H9 (cell line): ENCODE measurements at regions not wholly inside any gene's neighbourhood (a gene's known extent, or its start where the extent isn't known, plus 50 kb on each side); places are given as distances from the start of the nearest gene placed in this dataset.

Experiments used
- DNase-seq: peaks from one replicate; pipeline ENCODE4 v3.0.0-alpha.2; 2017
- H2AFZ ChIP-seq: one replicate; pipeline ENCODE4 v1.6.1; 2013; ENCODE audit warnings: mild to moderate bottlenecking, low read length, control low read depth, moderate library complexity
- H2AK5ac ChIP-seq: 2 replicates; pipeline ENCODE4 v1.6.1; 2013; ENCODE audit warnings: low read length, control low read depth, mixed read lengths; ENCODE audit not compliant: insufficient read length
- H2BK120ac ChIP-seq: one replicate; pipeline ENCODE4 v1.6.1; 2013; ENCODE audit warnings: low read depth, mild to moderate bottlenecking, low read length, control low read depth, inconsistent platforms; ENCODE audit not compliant: poor library complexity, severe bottlenecking
- H2BK12ac ChIP-seq: 2 replicates; pipeline ENCODE4 v1.6.1; 2013; ENCODE audit warnings: low read length, control low read depth, mixed read lengths, low read depth; ENCODE audit not compliant: insufficient read length
- H2BK15ac ChIP-seq: 2 replicates; pipeline ENCODE4 v1.6.1; 2013; ENCODE audit warnings: low read depth, low read length, control low read depth
- H2BK20ac ChIP-seq: one replicate; pipeline ENCODE4 v1.6.1; 2013; ENCODE audit warnings: low read depth, mild to moderate bottlenecking, low read length, control low read depth, inconsistent platforms; ENCODE audit not compliant: poor library complexity, severe bottlenecking
- H2BK5ac ChIP-seq: 2 replicates; pipeline ENCODE4 v1.6.1; 2013; ENCODE audit warnings: low read length, control low read depth, mixed read lengths; ENCODE audit not compliant: insufficient read length
- H3K14ac ChIP-seq: 2 replicates; pipeline ENCODE4 v1.6.1; 2013; ENCODE audit warnings: low read length, control low read depth; ENCODE audit not compliant: insufficient read depth
- H3K18ac ChIP-seq: 2 replicates; pipeline ENCODE4 v1.6.1; 2013; ENCODE audit warnings: low read depth, mild to moderate bottlenecking, mixed read lengths, low read length, control low read depth; ENCODE audit not compliant: insufficient read length
- H3K23ac ChIP-seq: 2 replicates; pipeline ENCODE4 v1.6.1; 2013; ENCODE audit warnings: low read length, control low read depth, mixed read lengths, low read depth; ENCODE audit not compliant: insufficient read length
- H3K23me2 ChIP-seq: 2 replicates; pipeline ENCODE4 v1.6.1; 2013; ENCODE audit warnings: low read depth, mild to moderate bottlenecking, mixed read lengths, low read length, control low read depth; ENCODE audit not compliant: insufficient read length, poor library complexity, severe bottlenecking
- H3K27ac ChIP-seq: 2 replicates; pipeline ENCODE4 v1.5.1; 2013; ENCODE audit warnings: low read length, control low read depth, mixed read lengths, low read depth; ENCODE audit not compliant: insufficient read length
- H3K27me3 ChIP-seq: 2 replicates; pipeline ENCODE4 v1.6.1; 2013; ENCODE audit warnings: low read length, control low read depth, inconsistent platforms; ENCODE audit not compliant: insufficient read depth
- H3K4ac ChIP-seq: 2 replicates; pipeline ENCODE4 v1.6.1; 2013; ENCODE audit warnings: low read depth, mild to moderate bottlenecking, control low read depth, inconsistent platforms, low read length, moderate library complexity
- H3K4me1 ChIP-seq: 2 replicates; pipeline ENCODE4 v1.6.1; 2013; ENCODE audit warnings: low read length, control low read depth, inconsistent platforms; ENCODE audit not compliant: insufficient read depth
- H3K4me2 ChIP-seq: 2 replicates; pipeline ENCODE4 v1.6.1; 2013; ENCODE audit warnings: low read length, control low read depth, mixed read lengths; ENCODE audit not compliant: insufficient read length, insufficient read depth
- H3K56ac ChIP-seq: 2 replicates; pipeline ENCODE4 v1.6.1; 2013; ENCODE audit warnings: low read depth, mild to moderate bottlenecking, mixed read lengths, low read length, control low read depth; ENCODE audit not compliant: insufficient read length
- H3K79me1 ChIP-seq: 2 replicates; pipeline ENCODE4 v1.6.1; 2013; ENCODE audit warnings: low read depth, mild to moderate bottlenecking, moderate library complexity, low read length, control low read depth, inconsistent platforms; ENCODE audit not compliant: insufficient read depth, poor library complexity, severe bottlenecking
- H3K79me2 ChIP-seq: 2 replicates; pipeline ENCODE4 v1.6.1; 2013; ENCODE audit warnings: low read length, control low read depth, inconsistent platforms; ENCODE audit not compliant: insufficient read depth
- H3K9ac ChIP-seq: 2 replicates; pipeline ENCODE4 v1.6.1; 2013; ENCODE audit warnings: low read length, control low read depth, mixed read lengths; ENCODE audit not compliant: insufficient read length; ENCODE audit errors: extremely low read depth
- H3K9me3 ChIP-seq: one replicate; pipeline ENCODE4 v1.6.1; 2013; ENCODE audit warnings: low read depth, low read length, inconsistent platforms; ENCODE audit not compliant: control insufficient read depth
- H3T11ph ChIP-seq: one replicate; pipeline ENCODE4 v1.6.1; 2013; ENCODE audit warnings: mild to moderate bottlenecking, low read length, control low read depth, inconsistent platforms
- H4K20me1 ChIP-seq: one replicate; pipeline ENCODE4 v1.6.1; 2013; ENCODE audit not compliant: control insufficient read depth, insufficient read length, insufficient read depth
- H4K5ac ChIP-seq: 2 replicates; pipeline ENCODE4 v1.6.1; 2013; ENCODE audit warnings: low read depth, mild to moderate bottlenecking, mixed read lengths, low read length, control low read depth; ENCODE audit not compliant: insufficient read length
- H4K8ac ChIP-seq: replicated peaks from 2 replicates; pipeline ENCODE4 v1.6.1; 2013; ENCODE audit warnings: low read length, control low read depth, mixed read lengths, low read depth; ENCODE audit not compliant: insufficient read length
- H4K91ac ChIP-seq: 2 replicates; pipeline ENCODE4 v1.6.1; 2013; ENCODE audit warnings: low read depth, mild to moderate bottlenecking, moderate library complexity, mixed read lengths, low read length, control low read depth; ENCODE audit not compliant: insufficient read length
- H3K27ac Mint-ChIP-seq, 3 experiments: 2 replicates in 2 of 3; 3 replicates in 1 of 3; pipeline ENCODE4 v1.8.0; 2020 to 2021; ENCODE audit warnings: mixed read lengths in 3 of 3, mild to moderate bottlenecking in 1 of 3, moderate library complexity in 1 of 3
- H3K27me3 Mint-ChIP-seq: 2 replicates; pipeline ENCODE4 v1.8.0; 2021; ENCODE audit warnings: low read depth, mild to moderate bottlenecking, moderate library complexity, mixed read lengths
- H3K36me3 Mint-ChIP-seq, 3 experiments: 2 replicates in 2 of 3; 3 replicates in 1 of 3; pipeline ENCODE4 v1.8.0; 2020 to 2021; ENCODE audit warnings: low read depth in 3 of 3, mixed read lengths in 3 of 3; ENCODE audit not compliant: insufficient read depth in 1 of 3
- H3K4me1 Mint-ChIP-seq, 2 experiments: 2 replicates each; pipeline ENCODE4 v1.8.0; 2020; ENCODE audit warnings: mixed read lengths in 2 of 2
- H3K4me3 Mint-ChIP-seq, 2 experiments: 2 replicates in 1 of 2; 3 replicates in 1 of 2; pipeline ENCODE4 v1.8.0; 2020 to 2021; ENCODE audit warnings: mild to moderate bottlenecking in 2 of 2, mixed read lengths in 2 of 2, moderate library complexity in 1 of 2
- H3K9me3 Mint-ChIP-seq, 2 experiments: 2 replicates in 1 of 2; 3 replicates in 1 of 2; pipeline ENCODE4 v1.8.0; 2020; ENCODE audit warnings: mild to moderate bottlenecking in 2 of 2, mixed read lengths in 2 of 2, moderate library complexity in 1 of 2
- CTCF ChIP-seq: fragments of 200-600 bp; sonication (generic); conservative IDR thresholded peaks from 3 replicates; pipeline ENCODE4 v1.8.0; 2021; ENCODE audit warnings: antibody characterized with exemption, mild to moderate bottlenecking
- WGBS: extraction: QIAGEN DNeasy Blood & Tissue Kit; methylation state at CpG from one replicate; pipeline ENCODE4 v1.1.7; 2013; ENCODE audit warnings: missing lambda C conversion rate, low lambda C conversion rate, mixed read lengths; ENCODE audit not compliant: insufficient read length; ENCODE audit errors: extremely low coverage; 5-methylcytosine and 5-hydroxymethylcytosine counted together

- Histone ChIP-seq H3K56ac (no peak overlapping the region), H3K9me3 (no peaks in the 10 kb centered on the region), H2BK20ac (no peak overlapping the region), H3K9ac (no peak overlapping the region), H3K27me3 (no peaks in the 10 kb centered on the region), H2BK15ac (no peak overlapping the region), H3K4me2 (no peak overlapping the region), H2AFZ (no peak overlapping the region), H3K18ac (no peak overlapping the region), H3K27ac (no peak overlapping the region), H3K23me2 (no peaks in the 10 kb centered on the region), H4K91ac (no peak overlapping the region), H2BK5ac (no peak overlapping the region), H4K5ac (no peak overlapping the region), H2AK5ac (no peak overlapping the region), H4K8ac (no peak overlapping the region), H3T11ph (no peak overlapping the region), H2BK120ac (no peak overlapping the region), H3K79me2 (no peaks in the 10 kb centered on the region), H3K79me1 (no peaks in the 10 kb centered on the region), H2BK12ac (no peak overlapping the region), H3K14ac (no peak overlapping the region), H4K20me1 (no peaks in the 10 kb centered on the region), H3K23ac (no peak overlapping the region), H3K4me1 (no peaks in the 10 kb centered on the region), H3K4ac (no peak overlapping the region)
- H3K27me3 Mint-ChIP-seq = no peaks in the 10 kb centered on the region
- H3K9me3 Mint-ChIP-seq = peaks cover 0 to 2% of the 10 kb centered on the region in 2 experiments; a peak in 3 of 5 replicates
- peaks cover 9 to 12% of the 10 kb centered on the region in 2 experiments; a peak in 3 of 4 replicates for H3K4me1 Mint-ChIP-seq
- H3K4me3 Mint-ChIP-seq = no peak overlapping the region
- no peak overlapping the region for H3K27ac Mint-ChIP-seq
- no peak for TF ChIP-seq CTCF
- DNase-seq = no peak
- no CpG with 5 or more reads among the region's 4 CpGs for WGBS
- no peaks in the 10 kb centered on the region for H3K36me3 Mint-ChIP-seq
Observed at GRCh38 chr11:35079611-35080010, 59.4 kb upstream of the CD44 start.
